BE2C (cell line): ENCODE measurements at regions not wholly inside any gene's neighbourhood (a gene's known extent, or its start where the extent isn't known, plus 50 kb on each side); places are given as distances from the start of the nearest gene placed in this dataset.

Experiments
- DNase-seq: peaks from one replicate; pipeline ENCODE4 v3.0.0-alpha.2; 2020
- H3K27me3 ChIP-seq: fragments of 250-450 bp; sonication (Bioruptor Pico); 2 replicates; pipeline ENCODE4 v1.5.1; 2020; ENCODE audit warnings: mild to moderate bottlenecking
- H3K36me3 ChIP-seq: fragments of 250-450 bp; sonication (Bioruptor Pico); 2 replicates; pipeline ENCODE4 v1.5.1; 2020; ENCODE audit warnings: mild to moderate bottlenecking
- H3K4me1 ChIP-seq: fragments of 250-450 bp; sonication (Bioruptor Pico); 2 replicates; pipeline ENCODE4 v1.5.1; 2020
- H3K4me3 ChIP-seq: 2 replicates; pipeline ENCODE4 v1.5.1; 2011; ENCODE audit warnings: low read depth, low read length
- H3K9me3 ChIP-seq: fragments of 250-450 bp; sonication (Bioruptor Pico); 2 replicates; pipeline ENCODE4 v1.5.1; 2020
- TF ChIP-seq, protein P1 (sequence below): IDR thresholded peaks from 2 replicates; pipeline ENCODE4 v1.5.1; 2012; ENCODE audit warnings: mild to moderate bottlenecking, low read depth, low read length

DNA sequence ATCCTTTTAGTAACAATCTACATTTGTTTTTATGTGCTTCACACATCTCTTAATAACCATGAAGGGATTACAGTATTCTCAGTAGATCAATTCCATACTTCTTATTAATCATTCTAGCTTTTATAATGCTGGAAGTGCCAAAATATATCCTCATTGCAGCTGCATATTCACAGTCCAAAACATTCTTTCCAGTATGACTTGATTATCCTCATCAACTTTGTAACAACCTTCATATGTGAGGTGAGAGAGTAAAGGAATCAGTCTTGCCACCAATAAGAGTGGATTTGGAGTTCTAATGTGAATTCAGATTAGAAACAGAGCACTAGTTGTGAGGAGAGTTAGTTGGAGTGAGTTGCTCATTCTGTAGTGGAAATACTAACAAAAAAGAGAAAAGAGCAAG is 208.0 kb upstream of the SPRY2 start:
- Histone ChIP-seq H3K36me3 (no peaks in the 10 kb centered on the region), H3K4me1 (peaks cover 18% of the 10 kb centered on the region), H3K27me3 (no peaks in the 10 kb centered on the region), H3K9me3 (no peaks in the 10 kb centered on the region), H3K4me3 (no peak overlapping the region)
- DNase-seq = no peak
- TF ChIP-seq, protein P1, sequence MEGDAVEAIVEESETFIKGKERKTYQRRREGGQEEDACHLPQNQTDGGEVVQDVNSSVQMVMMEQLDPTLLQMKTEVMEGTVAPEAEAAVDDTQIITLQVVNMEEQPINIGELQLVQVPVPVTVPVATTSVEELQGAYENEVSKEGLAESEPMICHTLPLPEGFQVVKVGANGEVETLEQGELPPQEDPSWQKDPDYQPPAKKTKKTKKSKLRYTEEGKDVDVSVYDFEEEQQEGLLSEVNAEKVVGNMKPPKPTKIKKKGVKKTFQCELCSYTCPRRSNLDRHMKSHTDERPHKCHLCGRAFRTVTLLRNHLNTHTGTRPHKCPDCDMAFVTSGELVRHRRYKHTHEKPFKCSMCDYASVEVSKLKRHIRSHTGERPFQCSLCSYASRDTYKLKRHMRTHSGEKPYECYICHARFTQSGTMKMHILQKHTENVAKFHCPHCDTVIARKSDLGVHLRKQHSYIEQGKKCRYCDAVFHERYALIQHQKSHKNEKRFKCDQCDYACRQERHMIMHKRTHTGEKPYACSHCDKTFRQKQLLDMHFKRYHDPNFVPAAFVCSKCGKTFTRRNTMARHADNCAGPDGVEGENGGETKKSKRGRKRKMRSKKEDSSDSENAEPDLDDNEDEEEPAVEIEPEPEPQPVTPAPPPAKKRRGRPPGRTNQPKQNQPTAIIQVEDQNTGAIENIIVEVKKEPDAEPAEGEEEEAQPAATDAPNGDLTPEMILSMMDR = no peak

- H3K36me3 ChIP-seq = no peaks in the 10 kb centered on the region
- H3K4me3 ChIP-seq = no peak overlapping the region
- peaks cover 15% of the 10 kb centered on the region for H3K4me1 ChIP-seq
- no peaks in the 10 kb centered on the region for H3K9me3 ChIP-seq
- TF ChIP-seq, protein P1 = no peak
- peak; percentile 9 for DNase-seq
- H3K27me3 ChIP-seq = no peaks in the 10 kb centered on the region
Observed at GRCh38 chr13:80547885-80548825, 207.2 kb upstream of the SPRY2 start.

DNA sequence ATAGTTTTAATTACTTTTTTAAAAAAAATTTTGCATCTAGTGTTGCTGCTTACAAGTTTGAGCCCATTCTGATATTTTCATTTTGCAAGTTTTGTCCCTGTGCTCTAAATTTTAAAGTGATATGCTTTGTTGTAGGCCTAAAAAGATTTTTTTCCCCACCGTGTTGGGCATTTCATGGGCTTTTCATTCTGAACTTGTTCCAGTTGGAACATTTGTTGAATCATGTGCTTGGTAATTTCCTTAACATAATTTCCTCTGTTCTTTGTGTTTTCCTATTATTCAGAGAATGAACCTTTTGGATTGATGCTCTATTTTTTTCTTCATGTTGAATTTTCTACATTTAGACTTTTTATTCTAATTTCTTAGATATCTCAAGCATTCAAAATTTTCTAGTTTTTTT is 206.4 kb upstream of the SPRY2 start:
- no peak for DNase-seq
- H3K9me3 ChIP-seq = no peaks in the 10 kb centered on the region; the same call in 1 of the 2 replicates
- H3K36me3 ChIP-seq = no peaks in the 10 kb centered on the region
- peaks cover 11% of the 10 kb centered on the region for H3K4me1 ChIP-seq
- no peaks in the 10 kb centered on the region for H3K27me3 ChIP-seq
- H3K4me3 ChIP-seq = no peak overlapping the region
- TF ChIP-seq, protein P1 = no peak

GRCh38 chr13:80533175-80533574 is 192.2 kb upstream of the SPRY2 start:
- DNase-seq = no peak
- H3K36me3 ChIP-seq = no peaks in the 10 kb centered on the region
- no peak overlapping the region for H3K4me3 ChIP-seq
- TF ChIP-seq, protein P1 = no peak
- no peaks in the 10 kb centered on the region for H3K27me3 ChIP-seq
- no peaks in the 10 kb centered on the region for H3K9me3 ChIP-seq
- H3K4me1 ChIP-seq = no peaks in the 10 kb centered on the region

- Histone ChIP-seq H3K9me3 (no peaks in the 10 kb centered on the region), H3K4me3 (no peak overlapping the region), H3K27me3 (no peaks in the 10 kb centered on the region), H3K4me1 (peaks cover 4% of the 10 kb centered on the region), H3K36me3 (no peaks in the 10 kb centered on the region)
- no peak for DNase-seq
- TF ChIP-seq, protein P1 = no peak
Observed at GRCh38 chr13:80530902-80531301, 190.0 kb upstream of the SPRY2 start.

GRCh38 chr13:80530191-80530590 is 189.3 kb upstream of the SPRY2 start:
- TF ChIP-seq, protein P1 = no peak

More at GRCh38 chr13:80530191-80530590, 189.3 kb upstream of the SPRY2 start:
- peaks cover 4% of the 10 kb centered on the region for H3K4me1 ChIP-seq
- no peak overlapping the region for H3K4me3 ChIP-seq
- H3K27me3 ChIP-seq = no peaks in the 10 kb centered on the region
- no peak for DNase-seq
- H3K36me3 ChIP-seq = no peaks in the 10 kb centered on the region
- no peaks in the 10 kb centered on the region for H3K9me3 ChIP-seq
